ENCODE measurements at regions not wholly inside any gene's neighbourhood (a gene's known extent, or its start where the extent isn't known, plus 50 kb on each side); places are given as distances from the start of the nearest gene placed in this dataset.

- no peak overlapping the region for H3K27ac ChIP-seq (ENCODE audit: low read depth)
- no peaks in the 10 kb centered on the region for H3F3A ChIP-seq (replicated peaks; ENCODE audit: low read depth)
- Mint-ChIP-seq H3K27ac (no peak overlapping the region), H3K27me3 (ENCODE audit: insufficient read depth, low read depth, poor library complexity) (peaks cover 3% of the 10 kb centered on the region), H3K4me3 (no peak overlapping the region), H3K9me3 (no peaks in the 10 kb centered on the region), H3K36me3 (ENCODE audit: low read depth) (no peaks in the 10 kb centered on the region), H3K4me1 (no peaks in the 10 kb centered on the region)
- no peak overlapping the region for H3K4me3 ChIP-seq
- no peak overlapping the region for H3K4me2 ChIP-seq
- H4K20me1 ChIP-seq (replicated peaks; ENCODE audit: insufficient read depth), result no peaks in the 10 kb centered on the region
- no peaks in the 10 kb centered on the region for H3K79me2 ChIP-seq (replicated peaks; ENCODE audit: insufficient read depth)
- H2AFZ ChIP-seq, result peak overlapping the region; percentile 45; the same call in 1 of the 2 replicates
- H3K4me1 ChIP-seq (ENCODE audit: insufficient read depth), result no peaks in the 10 kb centered on the region
- H3K27me3 ChIP-seq (ENCODE audit: insufficient read depth), result no peaks in the 10 kb centered on the region
- DNase-seq (ENCODE audit: low spot score) (no peak), ATAC-seq (no peak)
- TF ChIP-seq STAT1 (IDR thresholded peaks at IDR 0.05; ENCODE audit: unreplicated experiment), result no peak
- TF ChIP-seq NANOG (IDR thresholded peaks at IDR 0.05; ENCODE audit: borderline replicate concordance), result no peak
- TF ChIP-seq ZNF114 (CRISPR knock-in tag; IDR thresholded peaks at IDR 0.05), result no peak
- TF ChIP-seq JUNB (IDR thresholded peaks at IDR 0.05; ENCODE audit: unreplicated experiment), result no peak
- no peak for TF ChIP-seq EZH2 (IDR thresholded peaks at IDR 0.05; ENCODE audit: low read depth, unreplicated experiment)
- no peak for TF ChIP-seq ZNF462 (CRISPR knock-in tag; IDR thresholded peaks at IDR 0.05)
- TF ChIP-seq CREB1 (CRISPR knock-in tag; IDR thresholded peaks at IDR 0.05; ENCODE audit: low read depth), result no peak
- TF ChIP-seq REST (IDR thresholded peaks at IDR 0.05; ENCODE audit: unreplicated experiment), result no peak
- no peak for TF ChIP-seq EZH2phosphoT487 (IDR thresholded peaks at IDR 0.05; ENCODE audit: unreplicated experiment)
- TF ChIP-seq, protein P1, sequence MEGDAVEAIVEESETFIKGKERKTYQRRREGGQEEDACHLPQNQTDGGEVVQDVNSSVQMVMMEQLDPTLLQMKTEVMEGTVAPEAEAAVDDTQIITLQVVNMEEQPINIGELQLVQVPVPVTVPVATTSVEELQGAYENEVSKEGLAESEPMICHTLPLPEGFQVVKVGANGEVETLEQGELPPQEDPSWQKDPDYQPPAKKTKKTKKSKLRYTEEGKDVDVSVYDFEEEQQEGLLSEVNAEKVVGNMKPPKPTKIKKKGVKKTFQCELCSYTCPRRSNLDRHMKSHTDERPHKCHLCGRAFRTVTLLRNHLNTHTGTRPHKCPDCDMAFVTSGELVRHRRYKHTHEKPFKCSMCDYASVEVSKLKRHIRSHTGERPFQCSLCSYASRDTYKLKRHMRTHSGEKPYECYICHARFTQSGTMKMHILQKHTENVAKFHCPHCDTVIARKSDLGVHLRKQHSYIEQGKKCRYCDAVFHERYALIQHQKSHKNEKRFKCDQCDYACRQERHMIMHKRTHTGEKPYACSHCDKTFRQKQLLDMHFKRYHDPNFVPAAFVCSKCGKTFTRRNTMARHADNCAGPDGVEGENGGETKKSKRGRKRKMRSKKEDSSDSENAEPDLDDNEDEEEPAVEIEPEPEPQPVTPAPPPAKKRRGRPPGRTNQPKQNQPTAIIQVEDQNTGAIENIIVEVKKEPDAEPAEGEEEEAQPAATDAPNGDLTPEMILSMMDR (conservative IDR thresholded peaks at IDR 0.05; ENCODE audit: low read depth in 2 of 2), result no peak
- TF ChIP-seq ETS1 (IDR thresholded peaks at IDR 0.05), result no peak
- no peak for TF ChIP-seq ZNF331 (CRISPR knock-in tag; IDR thresholded peaks at IDR 0.05; ENCODE audit: low read depth)
- no peak for TF ChIP-seq POLR2AphosphoS5 (IDR thresholded peaks at IDR 0.05; ENCODE audit: low read depth)
- H3K9me2 ChIP-seq (ENCODE audit: insufficient read depth), result peaks cover 8% of the 10 kb centered on the region
- H3K36me3 ChIP-seq (ENCODE audit: insufficient read depth), result 0 out of 2 replicates have a peak, but pooled peaks cover 2% of the 10 kb centered on the region
These were observed 187.0 kb upstream of the EDNRB start for GRCh38 chr13:78105656-78106055.

Data from GM23338 (cell line).